Retinal pigment epithelial cell (primary cell): ENCODE measurements at regions not wholly inside any gene's neighbourhood (a gene's known extent, or its start where the extent isn't known, plus 50 kb on each side); places are given as distances from the start of the nearest gene placed in this dataset.

Source experiments
- DNase-seq: peaks from one replicate; pipeline ENCODE4 v3.0.0-alpha.2; 2010; ENCODE audit warnings: low read depth
- H3K4me3 ChIP-seq: 2 replicates; pipeline ENCODE4 v1.5.1; 2011; ENCODE audit warnings: mild to moderate bottlenecking, low read length, control low read depth, moderate library complexity
- TF ChIP-seq, protein P1 (sequence below): conservative IDR thresholded peaks from 2 replicates; pipeline ENCODE4 v1.5.1; 2011; ENCODE audit warnings: low read depth, low read length, control low read depth, inconsistent platforms

- no peak for DNase-seq
- H3K4me3 ChIP-seq: no peak overlapping the region
- TF ChIP-seq, protein P1, sequence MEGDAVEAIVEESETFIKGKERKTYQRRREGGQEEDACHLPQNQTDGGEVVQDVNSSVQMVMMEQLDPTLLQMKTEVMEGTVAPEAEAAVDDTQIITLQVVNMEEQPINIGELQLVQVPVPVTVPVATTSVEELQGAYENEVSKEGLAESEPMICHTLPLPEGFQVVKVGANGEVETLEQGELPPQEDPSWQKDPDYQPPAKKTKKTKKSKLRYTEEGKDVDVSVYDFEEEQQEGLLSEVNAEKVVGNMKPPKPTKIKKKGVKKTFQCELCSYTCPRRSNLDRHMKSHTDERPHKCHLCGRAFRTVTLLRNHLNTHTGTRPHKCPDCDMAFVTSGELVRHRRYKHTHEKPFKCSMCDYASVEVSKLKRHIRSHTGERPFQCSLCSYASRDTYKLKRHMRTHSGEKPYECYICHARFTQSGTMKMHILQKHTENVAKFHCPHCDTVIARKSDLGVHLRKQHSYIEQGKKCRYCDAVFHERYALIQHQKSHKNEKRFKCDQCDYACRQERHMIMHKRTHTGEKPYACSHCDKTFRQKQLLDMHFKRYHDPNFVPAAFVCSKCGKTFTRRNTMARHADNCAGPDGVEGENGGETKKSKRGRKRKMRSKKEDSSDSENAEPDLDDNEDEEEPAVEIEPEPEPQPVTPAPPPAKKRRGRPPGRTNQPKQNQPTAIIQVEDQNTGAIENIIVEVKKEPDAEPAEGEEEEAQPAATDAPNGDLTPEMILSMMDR: no peak
These were observed 117.7 kb downstream of the BAMBI start for GRCh38 chr10:28794986-28795385.

GRCh38 chr10:28796606-28797512 lies 119.5 kb downstream of the BAMBI start:
- TF ChIP-seq, protein P1: no peak
- peak; percentile 49 for DNase-seq
- H3K4me3 ChIP-seq: no peak overlapping the region

- no peak for DNase-seq
- H3K4me3 ChIP-seq: no peak overlapping the region
- TF ChIP-seq, protein P1: no peak
These were observed 120.6 kb downstream of the BAMBI start for GRCh38 chr10:28797904-28798371.

DNA sequence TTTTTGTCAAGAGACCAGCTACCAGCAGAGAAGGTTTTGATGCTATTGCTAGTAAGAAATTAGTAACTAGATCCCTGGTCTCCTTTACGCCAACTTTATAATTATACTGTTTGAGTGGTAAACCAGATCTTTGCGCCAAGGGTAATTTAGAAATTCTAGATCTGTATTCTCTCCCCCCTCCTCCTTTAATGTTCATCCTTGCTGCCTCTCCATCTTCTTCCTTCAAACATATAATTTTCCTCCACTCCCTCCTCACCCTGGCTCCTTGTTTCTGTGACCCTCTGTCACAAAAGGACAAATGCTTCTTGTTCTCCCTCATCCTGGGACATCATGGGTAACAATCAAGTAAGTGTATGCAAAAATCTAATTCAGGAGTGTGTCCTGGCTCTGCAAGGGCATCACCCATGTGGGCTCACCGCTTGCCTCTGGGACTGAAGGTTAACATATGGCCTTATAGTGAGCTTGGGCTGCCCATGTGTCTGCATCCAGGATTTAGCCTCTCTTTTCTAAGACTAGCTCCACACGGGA lies 121.2 kb downstream of the BAMBI start:
- DNase-seq: no peak
- H3K4me3 ChIP-seq: no peak overlapping the region

GRCh38 chr10:28798964-28799363 lies 121.6 kb downstream of the BAMBI start:
- H3K4me3 ChIP-seq: no peak overlapping the region
- TF ChIP-seq, protein P1: no peak
- DNase-seq: no peak

More for the DNA sequence above, 121.2 kb downstream of the BAMBI start:
- TF ChIP-seq, protein P1: no peak

DNA sequence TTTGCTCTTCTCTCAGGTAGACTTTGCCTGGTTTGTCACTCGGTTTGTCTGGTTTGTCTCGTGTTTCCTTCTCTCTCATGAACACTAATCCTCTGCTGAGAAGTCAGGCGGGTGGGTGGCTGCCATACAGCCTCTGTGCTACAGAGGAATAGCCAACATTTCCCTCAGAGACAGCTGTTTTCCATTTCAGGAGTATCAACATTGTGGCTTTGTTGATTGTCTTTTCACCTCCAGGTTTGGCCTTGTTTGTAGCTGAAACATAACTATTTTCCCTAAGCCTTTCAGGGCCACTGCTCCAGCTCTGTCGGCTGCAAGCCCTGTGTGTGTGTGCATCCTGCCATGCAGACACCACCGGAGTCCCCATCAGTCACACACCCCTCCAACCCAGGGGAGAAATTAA lies 122.8 kb downstream of the BAMBI start:
- H3K4me3 ChIP-seq: no peak overlapping the region
- TF ChIP-seq, protein P1: no peak
- DNase-seq: no peak
